HuH-7 (cell line): ENCODE measurements at regions not wholly inside any gene's neighbourhood (a gene's known extent, or its start where the extent isn't known, plus 50 kb on each side); places are given as distances from the start of the nearest gene placed in this dataset.
"Not testable (repeated sequence)": the region's sequence is repeated elsewhere in the genome, so short reads cannot be mapped to it uniquely, and the experiment has no call there.

ENCODE experiments used
- DNase-seq: peaks from one replicate; pipeline ENCODE4 v3.0.0; 2011; ENCODE audit warnings: low spot score

GRCh38 chrX:122567911-122568310 is 616.2 kb upstream of the GRIA3 start:
- DNase-seq, result no peak

DNA sequence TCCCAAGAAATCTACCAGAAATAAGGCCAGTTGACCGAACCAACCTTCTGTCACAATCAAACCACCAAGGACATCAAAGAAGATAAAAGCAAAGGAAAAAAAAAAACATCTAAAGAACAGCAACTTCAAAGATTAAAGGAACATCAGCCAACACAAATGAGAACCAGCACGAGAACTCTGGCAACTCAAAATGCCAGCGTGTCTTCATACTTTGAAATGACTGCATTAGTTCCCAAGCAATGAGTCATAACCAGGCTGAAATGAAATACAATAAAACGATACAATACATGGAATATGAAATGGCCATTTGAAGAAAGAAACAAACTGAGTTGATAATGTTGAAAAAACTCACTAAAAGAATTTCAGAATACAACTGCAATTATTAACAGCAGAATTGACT is 611.6 kb upstream of the GRIA3 start:
- no peak for DNase-seq

- DNase-seq, result no peak
These were observed 605.0 kb upstream of the GRIA3 start for GRCh38 chrX:122579036-122579435.

- DNase-seq, result no peak
These were observed 604.6 kb upstream of the GRIA3 start for GRCh38 chrX:122579526-122579925.

GRCh38 chrX:122582280-122582974 is 601.7 kb upstream of the GRIA3 start:
- no peak for DNase-seq

DNA sequence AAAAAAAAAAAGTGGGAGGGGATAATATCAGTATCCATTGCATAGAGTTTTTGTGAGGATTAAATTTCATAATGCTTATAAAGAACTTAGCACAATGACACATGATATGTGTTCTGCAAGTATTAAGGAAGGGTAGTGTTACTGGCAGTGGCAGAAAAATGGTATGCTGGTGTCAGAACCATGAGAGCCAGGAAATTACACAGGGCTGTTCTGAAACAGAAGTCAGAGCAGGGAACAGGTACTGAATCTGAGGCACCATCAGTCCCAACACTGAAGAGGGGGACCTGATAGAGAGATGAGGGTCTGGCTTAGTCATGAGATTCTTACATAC is 601.1 kb upstream of the GRIA3 start:
- DNase-seq, result no peak

- DNase-seq, result no peak
These were observed 600.5 kb upstream of the GRIA3 start for GRCh38 chrX:122583551-122583950.

- DNase-seq, result no peak
These were observed 599.1 kb upstream of the GRIA3 start for GRCh38 chrX:122584981-122585380.

- no peak for DNase-seq
These were observed 597.2 kb upstream of the GRIA3 start for GRCh38 chrX:122586831-122587230.

GRCh38 chrX:122591546-122591945 is 592.5 kb upstream of the GRIA3 start:
- no peak for DNase-seq

DNA sequence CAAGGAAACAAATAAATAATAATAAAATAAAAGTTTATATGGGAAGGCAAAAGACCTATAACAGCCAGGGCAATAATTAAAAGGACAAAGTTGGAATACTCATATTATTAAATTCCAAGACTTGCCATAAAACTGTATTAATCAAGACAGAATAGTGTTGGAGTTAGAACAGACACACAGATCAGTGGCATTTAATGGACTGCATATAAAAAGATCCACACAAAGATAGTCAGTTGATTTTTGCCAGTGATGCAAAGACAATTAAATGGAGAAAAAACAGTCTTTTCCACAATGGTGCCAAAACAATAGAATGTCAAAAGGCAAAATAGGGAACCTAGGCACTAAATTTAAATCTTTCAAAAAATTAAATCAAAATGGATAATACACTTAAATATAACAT is 587.1 kb upstream of the GRIA3 start:
- DNase-seq, result no peak

GRCh38 chrX:122622795-122623194 is 561.3 kb upstream of the GRIA3 start:
- no peak for DNase-seq

DNA sequence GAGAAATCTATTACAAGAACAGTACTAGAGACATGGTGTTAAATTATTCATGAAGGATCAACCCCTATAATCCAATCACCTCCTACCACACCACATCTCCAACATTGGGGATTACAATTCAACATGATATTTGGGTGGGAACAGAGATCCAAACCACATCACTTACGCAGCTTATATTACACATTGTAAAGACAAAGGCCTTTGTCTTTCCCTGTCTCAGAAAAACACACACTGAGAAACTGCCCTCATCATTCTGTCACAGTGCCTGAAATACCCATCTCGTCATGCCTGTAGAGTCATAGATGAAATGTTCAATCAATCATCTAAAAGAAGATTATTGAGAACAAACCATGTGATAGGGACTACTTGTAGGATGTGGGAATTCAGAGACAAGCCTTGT is 558.8 kb upstream of the GRIA3 start:
- no peak for DNase-seq

GRCh38 chrX:122625821-122626220 is 558.3 kb upstream of the GRIA3 start:
- no peak for DNase-seq

DNA sequence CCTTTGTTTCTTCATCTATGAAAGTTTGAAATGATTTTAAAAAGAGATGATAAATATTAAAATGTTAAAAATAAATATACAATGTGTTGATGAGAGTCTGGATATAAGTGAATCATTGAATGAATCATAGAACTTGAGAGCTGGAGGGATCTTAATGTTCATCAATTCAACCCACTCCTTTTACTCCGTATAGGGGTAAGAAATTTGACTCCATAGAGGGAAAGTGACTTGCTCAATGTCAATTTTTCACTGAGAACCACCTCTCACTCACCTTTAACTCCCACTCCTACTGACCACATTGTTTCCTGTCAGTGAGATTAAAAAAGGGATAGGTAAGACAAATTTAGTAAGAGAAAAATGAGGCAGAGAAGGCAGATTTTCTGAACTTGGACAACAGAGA is 557.2 kb upstream of the GRIA3 start:
- no peak for DNase-seq

GRCh38 chrX:122641136-122641535 is 542.9 kb upstream of the GRIA3 start:
- DNase-seq, result no peak

DNA sequence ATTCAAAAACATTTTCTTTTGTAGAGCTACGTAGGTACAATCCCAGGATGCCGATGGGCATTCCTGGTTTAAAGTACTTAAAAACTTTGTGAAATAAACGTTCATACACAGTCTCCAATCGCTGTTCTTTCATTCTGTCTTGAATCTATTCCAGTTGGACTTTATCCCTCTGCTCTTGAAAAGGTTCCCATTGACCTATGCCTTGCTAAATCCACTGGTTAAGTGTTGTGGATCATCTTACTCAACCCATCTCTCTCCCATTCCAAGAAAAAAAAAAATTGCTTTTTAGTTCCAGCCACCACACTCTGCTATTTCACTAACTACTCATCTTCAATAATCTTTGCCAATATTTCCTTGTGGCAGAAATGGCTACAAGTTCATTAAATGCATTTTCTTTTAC is 542.3 kb upstream of the GRIA3 start:
- no peak for DNase-seq

GRCh38 chrX:122655256-122655655 is 528.8 kb upstream of the GRIA3 start:
- DNase-seq, result not testable (repeated sequence)

DNA sequence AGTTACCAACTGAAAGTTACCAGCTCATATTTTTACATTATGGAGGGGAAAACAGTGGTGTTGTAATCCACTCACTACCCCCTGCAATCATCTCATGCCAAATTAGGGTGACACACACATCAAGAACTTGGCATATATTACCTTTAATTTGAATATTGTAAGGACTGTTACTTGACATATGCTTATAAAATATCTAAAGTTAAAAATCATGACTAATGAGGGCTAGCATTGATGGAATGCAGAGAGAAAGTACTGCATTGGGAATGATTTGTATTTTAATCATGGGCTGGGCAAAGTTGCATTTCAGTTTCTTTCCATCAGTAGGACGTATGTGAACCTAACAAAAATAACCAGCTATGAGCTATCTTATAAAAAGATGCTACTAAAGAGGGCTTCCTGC is 517.5 kb upstream of the GRIA3 start:
- DNase-seq, result no peak

DNA sequence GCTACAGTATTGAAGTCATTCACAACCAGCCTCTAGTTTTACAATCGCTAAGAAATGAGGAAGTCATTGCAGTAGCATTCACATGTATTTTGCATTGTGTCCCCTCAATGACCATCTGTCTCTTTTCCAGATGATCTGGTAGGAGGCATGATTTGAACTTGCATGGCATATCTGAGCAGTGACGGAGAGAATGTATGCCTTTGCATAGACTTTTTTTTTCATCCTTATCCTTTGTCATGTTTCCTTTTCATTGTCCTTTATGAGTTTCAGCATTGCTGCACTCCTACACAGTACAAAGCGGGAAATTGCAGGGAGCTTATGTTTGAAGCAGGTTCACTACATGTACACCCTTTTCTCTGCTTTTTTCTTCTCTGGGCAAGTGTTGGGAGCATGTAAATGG is 516.4 kb upstream of the GRIA3 start:
- DNase-seq, result no peak

GRCh38 chrX:122703762-122704161 is 480.3 kb upstream of the GRIA3 start:
- peak; percentile 15 for DNase-seq

DNA sequence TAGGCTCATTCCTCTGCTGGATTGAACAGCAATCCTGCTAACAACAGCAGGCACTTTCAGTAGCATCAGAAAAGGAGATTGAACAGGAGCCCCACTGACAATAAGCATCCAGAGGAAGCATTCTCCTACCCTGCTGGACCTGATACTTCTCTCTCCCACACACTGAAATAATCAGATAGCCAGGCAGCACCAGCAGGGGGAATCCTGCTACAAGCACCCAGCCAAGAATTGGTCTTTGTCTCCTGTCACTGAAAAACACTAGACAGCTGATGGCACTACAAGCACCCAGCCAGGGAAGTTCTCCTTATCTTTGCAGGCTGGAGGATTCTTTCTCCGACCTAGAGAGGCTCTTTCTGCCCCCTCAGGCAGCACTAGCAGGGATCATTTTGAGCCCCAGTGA is 444.3 kb upstream of the GRIA3 start:
- DNase-seq, result peak; percentile 27

DNA sequence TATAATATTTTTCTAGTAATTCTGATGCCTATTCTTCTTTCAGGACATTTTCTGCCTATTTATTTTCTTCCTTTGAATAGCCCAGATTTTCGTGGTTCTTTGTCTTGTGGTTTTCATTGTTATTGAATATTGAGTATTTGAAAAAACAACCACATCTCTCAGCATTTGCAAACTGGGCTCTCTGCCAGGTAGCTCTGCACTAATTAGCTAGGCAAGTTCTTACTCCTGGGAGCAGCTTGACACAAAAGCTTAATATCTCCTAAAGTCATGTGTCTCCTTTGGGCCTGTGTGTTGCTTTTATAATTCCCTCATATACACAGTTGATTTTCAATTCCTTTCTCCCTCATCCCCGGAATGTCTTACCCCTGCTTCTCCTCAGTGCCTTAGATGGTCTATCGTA is 413.5 kb upstream of the GRIA3 start:
- no peak for DNase-seq

DNA sequence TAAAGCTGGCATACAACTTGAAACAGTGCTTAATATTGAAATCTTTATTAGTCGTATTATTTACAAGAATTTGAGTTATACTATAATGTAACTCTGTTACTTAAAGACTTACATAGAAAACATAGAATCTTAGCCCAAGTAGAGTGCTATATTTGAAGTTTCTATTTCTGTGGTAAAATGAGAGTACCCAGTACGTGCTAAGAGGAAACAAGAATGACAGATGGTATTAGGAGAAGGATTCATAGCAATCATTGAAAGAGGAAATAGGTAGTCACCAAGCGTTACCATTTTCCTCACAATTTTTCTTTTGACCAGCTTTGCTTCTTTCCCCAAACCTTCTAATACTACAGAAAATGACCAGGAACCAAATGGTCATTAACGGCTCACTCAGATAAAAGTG is 412.1 kb upstream of the GRIA3 start:
- DNase-seq, result no peak

- DNase-seq, result no peak
These were observed 406.3 kb upstream of the GRIA3 start for GRCh38 chrX:122777766-122778165.
